IPS-20b (cell line): ENCODE measurements at regions not wholly inside any gene's neighbourhood (a gene's known extent, or its start where the extent isn't known, plus 50 kb on each side); places are given as distances from the start of the nearest gene placed in this dataset.

Source experiments
- H3K27ac ChIP-seq: one replicate; pipeline ENCODE4 v1.5.1; 2013; ENCODE audit warnings: low read length
- H3K27me3 ChIP-seq: 2 replicates; pipeline ENCODE4 v1.6.1; 2013; ENCODE audit warnings: mild to moderate bottlenecking, low read length, inconsistent platforms; ENCODE audit not compliant: insufficient read depth
- H3K36me3 ChIP-seq: 2 replicates; pipeline ENCODE4 v1.6.1; 2013; ENCODE audit warnings: low read depth, mild to moderate bottlenecking, inconsistent platforms, low read length, moderate library complexity; ENCODE audit not compliant: insufficient read depth
- H3K4me1 ChIP-seq: 2 replicates; pipeline ENCODE4 v1.6.1; 2013; ENCODE audit warnings: mild to moderate bottlenecking, control low read depth, inconsistent platforms, low read length, moderate library complexity; ENCODE audit not compliant: insufficient read depth
- H3K4me3 ChIP-seq: 2 replicates; pipeline ENCODE4 v1.5.1; 2013; ENCODE audit warnings: mild to moderate bottlenecking, low read length, inconsistent platforms
- H3K9ac ChIP-seq: 2 replicates; pipeline ENCODE4 v1.6.1; 2013; ENCODE audit warnings: low read depth, mild to moderate bottlenecking, inconsistent platforms, low read length, moderate library complexity
- H3K9me3 ChIP-seq: 2 replicates; pipeline ENCODE4 v1.6.1; 2013; ENCODE audit warnings: mild to moderate bottlenecking, low read depth, low read length, inconsistent platforms; ENCODE audit not compliant: insufficient read depth

DNA sequence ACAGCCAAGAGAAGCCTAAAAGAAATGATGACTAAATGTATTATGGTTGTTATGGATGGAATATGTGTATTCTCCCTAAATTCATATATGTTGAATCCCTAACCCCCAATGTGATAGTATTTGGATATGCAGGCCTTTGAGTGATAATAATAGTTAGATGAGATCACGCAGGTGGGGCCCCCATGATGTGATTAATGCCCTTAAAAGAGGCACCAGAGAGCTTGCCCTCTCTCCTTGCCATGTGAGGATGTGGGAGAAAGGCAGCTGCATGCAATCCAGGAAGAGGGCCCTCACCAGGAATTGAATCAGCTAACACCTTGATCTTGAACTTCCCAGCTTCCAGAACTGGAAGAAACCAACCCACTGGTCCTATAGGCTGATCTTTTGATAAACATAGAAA is 190.6 kb upstream of the TCF21 start:
- H3K4me1 ChIP-seq = no peaks in the 10 kb centered on the region
- no peak overlapping the region for H3K27ac ChIP-seq
- no peaks in the 10 kb centered on the region for H3K36me3 ChIP-seq
- H3K4me3 ChIP-seq = no peak overlapping the region
- H3K9me3 ChIP-seq = no peaks in the 10 kb centered on the region
- H3K9ac ChIP-seq = no peak overlapping the region
- no peaks in the 10 kb centered on the region for H3K27me3 ChIP-seq

DNA sequence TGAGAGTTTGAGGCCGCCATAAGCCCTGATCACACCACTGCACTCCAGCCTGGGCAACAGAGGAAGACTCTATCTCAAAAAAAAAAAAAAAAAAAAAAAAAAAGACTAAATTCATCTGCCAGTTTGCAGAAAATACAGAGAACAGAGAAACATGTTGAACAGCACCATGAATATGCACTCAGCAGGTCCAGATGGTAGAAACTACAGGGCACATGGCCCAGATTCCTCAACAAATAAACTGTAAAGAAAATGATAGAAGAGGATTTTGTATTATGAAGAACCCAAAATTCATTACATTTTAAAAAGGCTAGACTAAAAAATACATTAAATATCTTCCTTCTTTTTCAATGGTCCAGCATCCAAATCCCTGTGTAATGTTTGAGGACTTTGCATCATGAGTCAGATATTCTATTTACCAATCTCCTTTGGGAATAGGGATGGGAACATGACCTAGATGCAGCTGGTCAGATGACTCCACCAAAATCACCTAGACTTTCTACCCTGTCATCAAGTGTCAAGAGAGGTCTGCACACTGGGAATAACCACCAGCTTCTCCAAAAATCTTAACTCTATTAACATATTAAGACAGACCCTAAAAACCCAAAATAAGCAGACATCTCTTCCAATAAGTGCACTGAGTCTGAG is 189.1 kb upstream of the TCF21 start:
- no peak overlapping the region for H3K9ac ChIP-seq
- H3K4me1 ChIP-seq = no peaks in the 10 kb centered on the region
- H3K9me3 ChIP-seq = no peaks in the 10 kb centered on the region
- no peaks in the 10 kb centered on the region for H3K36me3 ChIP-seq
- H3K27ac ChIP-seq = no peak overlapping the region
- no peaks in the 10 kb centered on the region for H3K27me3 ChIP-seq
- H3K4me3 ChIP-seq = no peak overlapping the region

- Histone ChIP-seq H3K27ac (no peak overlapping the region), H3K36me3 (no peaks in the 10 kb centered on the region), H3K4me3 (no peak overlapping the region), H3K9ac (no peak overlapping the region), H3K9me3 (no peaks in the 10 kb centered on the region), H3K27me3 (no peaks in the 10 kb centered on the region), H3K4me1 (no peaks in the 10 kb centered on the region)
Measured at GRCh38 chr6:133701633-133702331, 187.1 kb upstream of the TCF21 start.

- Histone ChIP-seq H3K27ac (no peak overlapping the region), H3K4me1 (no peaks in the 10 kb centered on the region), H3K9me3 (no peaks in the 10 kb centered on the region), H3K9ac (no peak overlapping the region), H3K36me3 (no peaks in the 10 kb centered on the region), H3K27me3 (no peaks in the 10 kb centered on the region), H3K4me3 (no peak overlapping the region)
Measured at GRCh38 chr6:133704371-133704770, 184.5 kb upstream of the TCF21 start.

- Histone ChIP-seq H3K27ac (no peak overlapping the region), H3K9ac (no peak overlapping the region), H3K4me3 (no peak overlapping the region), H3K36me3 (no peaks in the 10 kb centered on the region), H3K27me3 (no peaks in the 10 kb centered on the region), H3K9me3 (no peaks in the 10 kb centered on the region), H3K4me1 (no peaks in the 10 kb centered on the region)
Measured at GRCh38 chr6:133705066-133705465, 183.8 kb upstream of the TCF21 start.

DNA sequence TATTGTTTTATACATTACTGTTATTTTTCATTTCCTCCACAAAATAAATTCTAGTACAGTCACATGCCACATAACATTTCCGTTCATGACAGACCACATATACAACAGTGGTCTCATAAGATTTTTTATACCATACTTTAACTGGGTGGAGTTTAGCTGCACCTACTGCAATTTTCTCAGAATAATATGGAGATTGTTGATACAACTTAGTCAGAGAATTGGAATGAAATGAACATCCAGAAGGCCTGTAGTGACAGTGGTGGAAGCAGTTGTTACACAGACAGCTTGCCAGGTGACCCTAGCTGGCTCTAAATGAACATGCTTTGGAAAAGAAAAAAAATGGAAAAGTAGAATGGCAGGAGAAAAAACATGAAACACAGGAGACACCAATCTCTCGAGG is 183.2 kb upstream of the TCF21 start:
- Histone ChIP-seq H3K27me3 (no peaks in the 10 kb centered on the region), H3K9me3 (no peaks in the 10 kb centered on the region), H3K36me3 (no peaks in the 10 kb centered on the region), H3K27ac (no peak overlapping the region), H3K4me1 (no peaks in the 10 kb centered on the region), H3K4me3 (no peak overlapping the region), H3K9ac (no peak overlapping the region)

GRCh38 chr6:133707456-133707855 is 181.5 kb upstream of the TCF21 start:
- H3K9ac ChIP-seq = no peak overlapping the region
- H3K9me3 ChIP-seq = no peaks in the 10 kb centered on the region
- no peak overlapping the region for H3K27ac ChIP-seq
- no peaks in the 10 kb centered on the region for H3K4me1 ChIP-seq
- H3K36me3 ChIP-seq = no peaks in the 10 kb centered on the region
- H3K27me3 ChIP-seq = no peaks in the 10 kb centered on the region
- H3K4me3 ChIP-seq = no peak overlapping the region

DNA sequence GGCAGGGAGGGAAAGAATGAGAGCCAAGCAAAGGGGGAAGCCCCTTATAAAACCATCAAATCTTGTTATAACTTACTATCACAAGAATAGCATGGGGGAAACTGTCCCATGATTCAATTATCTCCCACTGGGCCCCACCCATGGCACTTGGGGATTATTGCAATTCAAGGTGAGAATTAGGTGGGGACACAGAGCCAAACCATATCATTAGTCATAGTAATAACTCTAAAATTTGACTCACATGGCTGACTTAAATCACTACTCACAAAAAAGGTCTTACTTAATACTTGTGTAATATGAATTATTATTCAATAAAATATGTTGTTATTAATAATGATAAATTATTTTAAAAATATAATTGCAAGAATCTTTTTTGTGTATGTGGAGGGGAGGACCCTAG is 178.1 kb upstream of the TCF21 start:
- Histone ChIP-seq H3K4me3 (no peak overlapping the region), H3K4me1 (no peaks in the 10 kb centered on the region), H3K9me3 (no peaks in the 10 kb centered on the region), H3K9ac (no peak overlapping the region), H3K27me3 (no peaks in the 10 kb centered on the region), H3K36me3 (no peaks in the 10 kb centered on the region), H3K27ac (no peak overlapping the region)

- H3K9me3 ChIP-seq = no peaks in the 10 kb centered on the region
- no peaks in the 10 kb centered on the region for H3K27me3 ChIP-seq
- H3K4me3 ChIP-seq = no peak overlapping the region
- no peaks in the 10 kb centered on the region for H3K36me3 ChIP-seq
- H3K4me1 ChIP-seq = no peaks in the 10 kb centered on the region
- H3K9ac ChIP-seq = no peak overlapping the region
- H3K27ac ChIP-seq = no peak overlapping the region
Measured at GRCh38 chr6:133715270-133715669, 173.6 kb upstream of the TCF21 start.

GRCh38 chr6:133724726-133725125 is 164.2 kb upstream of the TCF21 start:
- Histone ChIP-seq H3K4me1 (no peaks in the 10 kb centered on the region), H3K4me3 (no peak overlapping the region), H3K36me3 (no peaks in the 10 kb centered on the region), H3K27ac (no peak overlapping the region), H3K27me3 (no peaks in the 10 kb centered on the region), H3K9ac (no peak overlapping the region), H3K9me3 (peaks cover 7% of the 10 kb centered on the region; the same call in 1 of the 2 replicates)

DNA sequence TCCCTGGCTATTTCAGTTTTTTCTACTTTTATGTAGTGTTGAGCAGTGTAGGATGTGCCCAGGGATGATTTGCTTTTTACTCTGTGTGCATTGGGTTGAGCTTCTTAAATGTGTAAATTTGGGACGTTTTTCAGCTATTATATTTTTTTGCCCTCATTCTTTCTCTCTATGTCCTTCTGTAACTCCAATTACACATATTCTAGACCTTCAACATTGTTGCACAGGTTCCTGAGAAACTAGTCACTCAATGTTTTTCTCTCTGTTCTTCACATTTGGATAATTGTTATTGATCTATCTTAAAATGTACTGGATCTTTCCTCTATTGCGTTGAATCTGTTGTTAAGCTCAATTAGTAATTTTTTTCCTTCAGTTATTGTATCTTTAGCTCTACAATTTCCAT is 162.7 kb upstream of the TCF21 start:
- H3K9me3 ChIP-seq = peaks cover 7% of the 10 kb centered on the region; the same call in 1 of the 2 replicates
- no peaks in the 10 kb centered on the region for H3K27me3 ChIP-seq
- H3K9ac ChIP-seq = no peak overlapping the region
- no peaks in the 10 kb centered on the region for H3K4me1 ChIP-seq
- no peaks in the 10 kb centered on the region for H3K36me3 ChIP-seq
- no peak overlapping the region for H3K4me3 ChIP-seq
- H3K27ac ChIP-seq = no peak overlapping the region

GRCh38 chr6:133730881-133731280 is 158.0 kb upstream of the TCF21 start:
- Histone ChIP-seq H3K27me3 (no peaks in the 10 kb centered on the region), H3K9me3 (peaks cover 14% of the 10 kb centered on the region; the same call in 1 of the 2 replicates), H3K36me3 (no peaks in the 10 kb centered on the region), H3K9ac (no peak overlapping the region), H3K4me3 (no peak overlapping the region), H3K27ac (no peak overlapping the region), H3K4me1 (no peaks in the 10 kb centered on the region)
